GM18909 (cell line): ENCODE measurements at regions not wholly inside any gene's neighbourhood (a gene's known extent, or its start where the extent isn't known, plus 50 kb on each side); places are given as distances from the start of the nearest gene placed in this dataset.

Experiments
- ATAC-seq: cut with Tn5 transposase; IDR thresholded peaks from one replicate; pipeline ENCODE4 v1.9.1; 2021; ENCODE audit warnings: mild to moderate bottlenecking; ENCODE audit not compliant: unreplicated experiment, poor library complexity

GRCh38 chr9:6703898-6704639, 53.7 kb upstream of the KDM4C start:
- peak; percentile 92 for ATAC-seq

DNA sequence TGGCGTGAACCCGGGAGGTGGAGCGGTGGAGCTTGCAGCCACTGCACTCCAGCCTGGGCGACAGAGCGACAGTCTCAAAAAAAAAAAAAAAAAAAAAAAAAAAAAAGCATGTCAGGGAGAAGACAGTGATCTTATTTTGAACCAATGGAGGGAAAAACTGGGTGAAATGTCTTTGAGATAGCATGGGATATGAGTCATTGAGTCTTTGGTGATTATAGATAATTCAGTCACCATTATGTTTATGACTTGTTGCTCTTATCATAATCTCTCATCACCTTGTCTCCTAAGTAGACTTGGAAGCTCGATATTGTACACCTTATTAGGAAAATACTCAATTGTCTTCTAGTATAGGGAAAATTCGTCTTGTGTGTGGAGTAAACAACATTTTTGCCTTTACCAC, 55.1 kb upstream of the KDM4C start:
- ATAC-seq: no peak

- no peak for ATAC-seq
Observed at GRCh38 chr9:6696178-6696577, 50.6 kb upstream of the GLDC start.

DNA sequence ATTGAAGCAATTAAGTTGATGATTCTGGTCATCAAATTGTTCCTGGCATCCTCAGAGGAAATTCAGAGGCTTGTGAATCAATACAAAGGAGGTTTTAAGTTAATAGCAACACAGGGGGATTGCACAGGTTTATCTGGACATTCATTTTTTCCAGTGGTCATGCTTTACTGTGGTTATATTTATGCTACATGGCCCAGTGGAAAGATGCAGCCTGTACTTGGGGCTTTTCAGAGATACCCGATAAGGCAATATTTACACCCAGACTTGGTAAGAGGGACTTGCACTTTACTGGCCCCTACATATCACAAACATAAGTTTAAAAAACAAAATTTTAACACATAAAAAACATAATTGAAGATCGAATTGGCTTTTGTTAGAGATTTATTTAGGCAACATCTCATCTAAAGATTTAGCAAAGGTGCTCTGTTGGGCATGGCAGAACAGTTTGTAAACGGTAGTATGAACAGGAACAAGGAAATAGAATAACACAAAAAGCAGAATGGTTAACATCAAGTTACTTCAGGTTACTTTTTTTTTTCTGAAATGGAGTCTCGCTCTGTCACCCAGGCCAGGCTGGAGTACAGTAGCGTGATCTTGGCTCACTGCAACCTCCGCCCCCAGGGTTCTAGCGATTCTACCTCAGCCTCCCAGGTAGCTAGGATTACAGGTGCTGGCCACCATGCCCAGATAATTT, 49.7 kb upstream of the GLDC start:
- ATAC-seq: no peak
